GM21528 (cell line): ENCODE measurements at regions not wholly inside any gene's neighbourhood (a gene's known extent, or its start where the extent isn't known, plus 50 kb on each side); places are given as distances from the start of the nearest gene placed in this dataset.
A peak's percentile ranks its signal among the peaks of the same experiment; 100 is the strongest.
"Not testable (repeated sequence)": the region's sequence is repeated elsewhere in the genome, so short reads cannot be mapped to it uniquely, and the experiment has no call there.

ENCODE experiments used
- ATAC-seq: cut with Tn5 transposase; IDR thresholded peaks from one replicate; pipeline ENCODE4 v1.9.1; 2021; ENCODE audit warnings: mild to moderate bottlenecking, moderate library complexity; ENCODE audit not compliant: unreplicated experiment, low FRiP score

DNA sequence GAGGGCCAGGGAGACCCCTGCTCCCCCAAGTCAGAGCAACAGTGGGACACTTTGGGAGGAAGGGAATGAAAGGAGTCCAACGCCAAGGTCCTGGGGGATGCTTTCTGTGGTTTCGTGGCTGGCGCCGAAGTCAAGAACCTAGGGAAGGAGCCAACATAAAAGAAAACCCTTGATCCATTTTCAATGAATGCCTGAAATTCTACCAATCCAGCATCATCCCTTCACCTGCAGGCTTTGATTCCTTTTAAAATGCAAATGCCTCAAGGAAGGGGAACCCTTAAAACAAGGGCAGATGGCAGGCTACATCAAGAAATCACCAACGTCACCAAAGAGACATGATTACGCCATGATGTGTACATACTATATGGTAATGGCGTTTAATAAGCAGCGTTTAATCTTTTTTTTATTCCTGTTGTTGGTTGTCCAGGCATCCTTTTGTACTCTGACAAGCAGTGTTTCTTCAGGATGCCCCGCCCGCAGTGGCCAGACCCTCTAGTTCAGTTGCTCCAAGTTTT, 123.3 kb upstream of the SLC1A4 start:
- ATAC-seq = no peak

DNA sequence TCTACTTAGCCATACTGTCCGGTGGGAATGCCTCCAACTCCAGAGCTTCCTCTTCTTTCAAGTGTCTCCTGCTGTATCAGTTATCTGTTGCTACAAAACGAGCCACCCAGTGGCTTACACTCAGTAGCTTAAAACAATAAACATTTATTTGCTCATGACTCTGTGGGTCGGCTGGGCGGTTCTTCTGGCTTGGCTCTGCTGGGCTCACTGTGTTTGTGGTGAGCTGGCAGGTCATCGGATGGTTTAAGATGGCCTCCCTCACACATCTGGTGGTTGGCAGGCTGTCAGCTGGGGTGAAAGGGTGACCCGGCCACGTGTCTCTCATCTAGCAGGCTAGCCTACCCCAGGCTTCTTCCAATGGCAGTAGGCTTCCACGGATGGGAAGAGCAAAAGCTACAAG, 122.4 kb upstream of the SLC1A4 start:
- no peak for ATAC-seq

DNA sequence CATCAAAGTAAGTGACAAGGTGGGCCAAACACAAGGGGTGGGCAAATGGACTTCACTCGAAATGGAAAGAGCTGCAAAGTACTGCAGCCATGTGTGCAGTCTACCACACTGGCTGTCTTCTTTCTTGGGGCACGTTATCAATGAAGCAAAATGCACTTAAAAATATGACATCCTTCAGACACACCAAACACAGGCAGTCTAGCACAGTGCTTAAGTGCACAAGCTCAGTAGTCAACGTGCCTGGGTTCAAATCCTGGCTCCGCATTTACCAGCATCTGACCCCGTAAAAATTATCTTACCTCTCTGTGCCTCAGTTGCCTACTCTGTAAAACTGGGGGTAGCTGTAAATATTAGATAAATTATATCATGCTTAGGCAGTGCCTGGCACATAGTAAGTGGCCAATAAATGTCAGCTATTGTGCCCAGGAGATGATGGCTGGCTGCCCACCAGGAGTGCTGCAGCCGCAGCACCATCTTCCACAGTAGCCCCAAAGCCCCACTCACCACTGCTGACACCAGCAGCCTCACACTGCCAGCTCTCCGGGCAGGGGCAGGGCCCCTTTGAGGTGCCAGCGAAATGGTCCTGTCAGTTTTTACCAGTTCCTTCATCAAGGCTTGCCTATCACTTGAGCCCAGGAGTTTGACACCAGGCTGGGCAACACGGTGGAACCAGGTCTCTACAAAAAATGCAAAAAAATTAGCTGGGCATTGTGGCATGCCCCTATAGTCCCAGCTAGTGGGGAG, 121.8 kb upstream of the SLC1A4 start:
- ATAC-seq = no peak

DNA sequence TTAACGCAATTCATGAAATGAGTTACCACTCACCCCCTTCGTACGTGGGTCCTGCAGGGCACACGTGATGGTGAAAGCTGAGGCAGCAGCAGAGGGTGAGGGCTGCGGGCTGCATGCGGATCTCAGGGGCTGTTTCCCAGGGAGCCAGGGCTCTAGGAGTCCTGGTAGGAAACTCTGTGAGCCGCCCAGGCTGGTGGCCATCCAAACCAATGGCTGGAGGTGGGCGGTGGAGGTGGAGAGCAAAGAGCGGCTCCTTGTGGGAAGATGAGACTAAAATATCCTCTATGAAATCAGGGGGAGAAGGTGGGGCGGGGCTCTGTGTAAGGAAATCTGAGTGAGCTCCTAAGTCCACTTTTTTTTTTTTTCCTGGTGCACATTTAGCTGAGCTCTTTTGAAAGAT, 120.1 kb upstream of the SLC1A4 start:
- no peak for ATAC-seq

DNA sequence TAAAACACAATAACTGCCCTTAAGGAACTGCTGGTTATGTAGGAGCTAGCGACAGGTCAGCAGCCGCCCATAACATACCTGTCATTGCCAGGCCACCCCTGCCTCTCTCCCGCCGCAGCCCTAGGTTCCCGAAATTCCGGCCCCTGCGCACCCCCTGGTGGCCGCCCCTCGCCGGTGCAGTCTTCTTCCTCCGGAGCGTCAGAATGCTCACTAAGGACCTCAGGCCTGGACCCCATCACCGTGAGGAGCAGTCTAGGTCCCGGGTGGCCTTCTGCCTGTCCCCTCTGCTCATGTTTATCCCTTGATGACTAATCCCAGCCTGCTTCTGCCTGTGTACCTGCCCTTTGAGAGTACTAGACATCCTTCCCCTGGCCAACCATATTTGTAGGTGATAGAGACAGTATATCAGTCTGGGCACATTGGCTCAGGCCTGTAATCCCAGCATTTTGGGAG, 115.7 kb upstream of the SLC1A4 start:
- ATAC-seq = peak; percentile 67

DNA sequence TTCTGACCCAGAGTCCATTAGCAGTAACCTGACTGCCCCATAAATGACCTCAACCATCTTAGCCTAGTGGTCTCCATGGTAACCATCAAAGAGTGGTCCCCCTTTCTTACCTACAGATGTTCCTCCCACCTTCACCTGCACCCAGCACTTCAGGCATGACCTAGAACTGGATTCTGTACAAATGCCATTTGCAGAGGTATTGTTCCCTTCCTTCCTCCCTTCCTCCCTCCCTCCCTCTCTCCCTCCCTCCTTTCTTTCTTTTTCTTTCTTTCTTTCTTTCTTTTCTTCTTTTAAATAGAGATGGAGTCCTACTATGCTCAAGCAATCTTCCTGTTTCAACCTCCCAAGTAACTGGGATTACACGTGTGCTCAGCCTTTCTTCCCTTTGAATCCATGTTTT, 114.6 kb upstream of the SLC1A4 start:
- ATAC-seq = no peak

DNA sequence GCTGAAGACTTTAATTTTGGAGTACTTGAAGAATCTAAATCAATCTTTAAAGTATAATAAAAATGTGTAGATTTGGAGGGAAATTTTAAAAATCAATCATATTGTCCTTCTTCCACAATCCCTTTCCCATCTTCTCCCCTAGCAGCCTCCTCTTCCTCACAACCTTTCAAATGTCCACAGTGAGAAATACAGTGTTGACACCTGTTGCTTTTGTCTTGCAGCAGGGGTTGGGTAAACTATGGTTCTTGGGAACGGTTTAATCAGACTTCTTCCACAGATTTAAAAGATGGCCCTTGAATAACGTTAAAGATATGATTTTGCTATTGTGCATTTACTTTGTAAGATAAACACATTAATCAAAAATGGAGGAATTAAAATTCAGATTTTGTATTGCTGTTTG, 113.8 kb upstream of the SLC1A4 start:
- ATAC-seq = no peak

DNA sequence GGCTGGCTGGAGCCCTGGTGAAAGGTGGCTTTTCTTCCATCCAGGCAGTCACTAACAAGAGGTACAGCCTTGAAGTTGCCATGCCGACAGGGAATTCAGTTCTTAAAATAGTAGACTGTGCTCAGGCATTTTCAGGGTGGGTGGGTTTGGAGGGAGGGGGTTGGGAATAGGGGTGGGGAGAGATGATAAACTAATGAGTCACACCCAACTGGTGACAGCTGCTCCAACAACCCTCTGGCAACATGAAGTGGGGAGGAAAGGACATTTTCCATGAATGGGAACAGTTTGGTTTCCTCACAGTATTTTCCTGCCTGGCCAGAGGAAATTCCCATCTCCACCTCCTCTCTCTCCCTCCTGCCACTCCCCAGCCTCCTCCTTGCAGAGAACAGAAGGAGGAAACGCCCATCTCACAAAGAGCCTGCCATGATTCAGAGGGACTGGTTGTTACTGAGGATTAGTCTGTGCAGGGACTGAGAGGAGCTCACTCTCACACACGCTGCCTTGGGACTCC, 113.0 kb upstream of the SLC1A4 start:
- no peak for ATAC-seq

DNA sequence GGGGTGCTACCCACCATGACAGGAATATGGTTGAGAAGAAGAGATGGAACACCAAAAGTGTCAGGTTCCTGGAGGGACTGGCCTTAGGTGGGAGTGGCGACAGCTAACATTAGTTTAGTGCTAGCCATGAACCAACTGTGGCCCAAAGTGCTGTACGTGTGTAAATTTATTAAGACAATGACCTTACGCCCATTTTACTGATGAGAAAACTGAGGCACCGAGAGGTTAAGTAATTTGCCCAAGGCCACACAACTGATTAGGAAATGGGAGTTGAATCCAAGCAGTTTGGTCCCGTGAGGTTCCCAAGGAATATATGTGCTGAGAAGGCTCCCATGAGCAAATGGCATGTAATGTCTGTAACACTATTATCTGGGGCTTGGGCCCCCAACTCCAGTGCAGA, 109.5 kb upstream of the SLC1A4 start:
- no peak for ATAC-seq

DNA sequence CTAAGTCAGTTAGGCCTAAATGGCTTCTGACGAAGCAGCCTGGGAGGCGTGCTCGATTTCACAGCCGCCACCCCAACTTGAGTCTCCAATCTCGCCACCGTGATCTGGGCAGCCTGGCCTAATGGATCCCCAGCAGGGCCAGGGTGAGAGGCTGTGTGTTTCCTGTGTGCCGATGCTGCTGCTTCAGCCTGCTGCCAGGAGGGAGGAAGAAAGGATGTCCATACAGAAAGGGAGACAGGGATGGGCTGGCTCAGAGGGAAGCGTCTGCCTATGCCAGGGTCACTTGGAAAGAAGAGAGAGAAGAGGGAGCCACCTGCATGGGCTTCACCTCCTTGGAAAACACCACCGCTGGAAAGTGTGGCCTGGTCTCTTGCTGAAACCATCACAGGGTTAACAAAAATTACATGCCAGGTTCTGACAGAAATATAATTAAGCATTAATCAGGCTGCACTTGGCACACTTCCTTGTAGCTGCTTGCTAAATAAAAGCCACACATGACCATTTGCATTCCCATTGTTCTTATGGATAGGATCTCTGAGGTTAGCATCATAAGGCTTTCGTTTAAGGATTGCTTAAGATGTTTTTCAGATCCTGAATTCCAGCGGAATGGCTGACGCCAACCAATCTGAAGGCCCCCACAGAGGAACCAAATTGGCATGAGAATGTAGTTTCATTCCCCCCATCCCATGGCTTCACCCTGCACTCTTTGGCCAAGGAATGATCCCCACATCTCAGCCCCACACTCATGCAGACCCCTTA, 108.8 kb upstream of the SLC1A4 start:
- no peak for ATAC-seq

DNA sequence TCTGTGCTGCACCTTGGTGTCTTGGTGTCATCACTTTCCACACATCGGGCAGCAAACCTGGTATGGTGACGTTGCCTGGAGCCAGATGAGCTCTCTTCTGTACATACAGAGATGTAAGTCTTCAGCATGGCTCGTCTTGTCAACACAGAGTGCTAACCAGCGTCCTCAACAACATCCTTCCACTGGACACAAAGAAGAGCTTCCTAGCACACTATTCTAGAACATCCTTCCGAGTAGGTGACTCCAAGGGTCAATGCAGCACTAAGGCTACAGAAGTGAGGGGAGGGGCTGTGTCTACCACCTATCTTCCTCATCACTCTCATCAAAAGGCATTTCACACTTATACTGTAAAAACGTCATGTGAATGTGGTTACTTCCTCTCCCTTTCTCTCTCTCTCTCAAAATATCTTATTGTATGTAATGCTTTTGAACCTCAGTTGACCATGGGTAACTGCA, 108.1 kb upstream of the SLC1A4 start:
- no peak for ATAC-seq

DNA sequence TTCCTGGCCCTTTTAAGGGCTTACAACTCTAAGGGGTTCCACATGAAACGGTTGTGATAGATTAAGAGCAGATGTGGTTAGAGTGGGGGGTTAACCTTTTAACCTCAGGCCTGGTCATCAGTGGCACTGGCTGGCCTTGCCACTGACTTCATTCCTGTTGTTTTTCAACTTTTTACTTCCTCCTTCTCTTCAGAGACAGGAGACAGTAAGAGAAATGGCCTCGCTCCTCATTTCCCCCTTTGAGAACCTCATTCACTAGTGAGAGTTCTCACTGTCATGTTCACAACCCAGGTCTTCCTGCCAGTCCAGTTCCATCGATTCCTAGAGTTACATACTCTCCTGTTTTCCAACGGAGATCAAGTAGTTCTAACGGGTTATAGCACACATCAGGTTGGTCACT, 101.6 kb upstream of the SLC1A4 start:
- ATAC-seq = no peak

DNA sequence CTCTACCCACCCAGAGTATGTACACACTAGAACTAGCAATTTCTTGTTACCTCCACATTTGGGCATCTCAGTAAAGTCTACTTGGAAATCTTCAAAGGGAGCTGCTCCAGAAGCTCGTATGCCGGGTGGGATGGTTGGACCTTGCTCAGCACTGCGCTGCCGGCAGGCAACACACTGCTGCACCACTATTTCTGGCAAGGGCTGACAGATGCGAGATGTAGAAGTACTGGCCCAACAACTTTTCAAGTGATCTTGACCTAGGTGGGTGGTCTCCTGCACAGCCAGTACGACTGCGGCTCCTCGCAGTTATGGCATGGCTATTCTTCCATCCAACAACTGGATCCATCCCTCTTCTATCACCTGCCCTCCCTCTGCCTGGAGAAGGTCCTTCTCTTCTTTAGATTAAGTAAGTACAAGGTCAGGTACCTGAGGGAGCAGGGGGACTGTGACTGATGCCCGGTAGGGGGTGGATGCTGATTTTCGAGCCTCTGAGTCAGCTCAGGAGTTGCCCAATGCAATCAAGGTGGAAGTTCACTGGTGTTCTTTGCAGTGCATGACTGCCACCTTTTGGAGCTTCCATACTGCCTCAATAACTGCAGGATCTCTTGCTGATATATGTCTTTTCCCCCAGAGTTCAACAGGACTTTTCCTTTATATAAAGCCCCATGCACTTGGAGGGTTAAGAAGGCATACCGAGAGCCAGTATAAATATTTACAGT, 100.4 kb upstream of the SLC1A4 start:
- ATAC-seq = no peak

DNA sequence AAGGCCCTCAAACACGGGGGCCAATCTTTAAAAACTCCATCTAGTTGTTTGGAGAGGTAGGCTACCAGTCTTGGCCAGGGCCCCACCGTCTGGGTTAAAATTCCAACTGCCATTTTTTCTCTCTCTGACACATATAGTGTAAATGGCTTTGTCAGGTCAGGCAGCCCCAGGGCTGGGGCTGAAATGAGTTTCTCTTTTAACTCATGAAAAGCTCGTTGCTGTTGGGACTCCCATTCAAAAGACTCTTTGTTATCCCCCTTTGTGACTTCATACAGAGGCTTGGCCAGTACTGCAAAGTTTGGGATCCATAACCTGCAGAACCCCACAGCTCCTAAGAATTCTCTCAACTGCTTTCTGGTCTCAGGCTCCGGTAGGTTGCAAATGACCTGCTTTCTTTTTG, 99.4 kb upstream of the SLC1A4 start:
- no peak for ATAC-seq

DNA sequence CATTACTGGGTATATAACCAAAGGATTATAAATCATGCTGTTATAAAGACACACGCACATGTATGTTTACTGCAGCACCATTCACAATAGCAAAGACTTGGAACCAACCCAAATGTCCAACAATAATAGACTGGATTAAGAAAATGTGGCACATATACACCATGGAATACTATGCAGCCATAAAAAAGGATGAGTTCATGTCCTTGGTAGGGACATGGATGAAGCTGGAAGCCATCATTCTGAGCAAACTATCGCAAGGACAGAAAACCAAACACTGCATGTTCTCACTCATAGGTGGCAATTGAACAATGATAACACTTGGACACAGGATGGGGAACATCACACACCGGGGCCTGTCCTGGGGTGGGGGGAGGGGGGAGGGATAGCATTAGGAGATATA, 92.6 kb upstream of the SLC1A4 start:
- not testable (repeated sequence) for ATAC-seq

DNA sequence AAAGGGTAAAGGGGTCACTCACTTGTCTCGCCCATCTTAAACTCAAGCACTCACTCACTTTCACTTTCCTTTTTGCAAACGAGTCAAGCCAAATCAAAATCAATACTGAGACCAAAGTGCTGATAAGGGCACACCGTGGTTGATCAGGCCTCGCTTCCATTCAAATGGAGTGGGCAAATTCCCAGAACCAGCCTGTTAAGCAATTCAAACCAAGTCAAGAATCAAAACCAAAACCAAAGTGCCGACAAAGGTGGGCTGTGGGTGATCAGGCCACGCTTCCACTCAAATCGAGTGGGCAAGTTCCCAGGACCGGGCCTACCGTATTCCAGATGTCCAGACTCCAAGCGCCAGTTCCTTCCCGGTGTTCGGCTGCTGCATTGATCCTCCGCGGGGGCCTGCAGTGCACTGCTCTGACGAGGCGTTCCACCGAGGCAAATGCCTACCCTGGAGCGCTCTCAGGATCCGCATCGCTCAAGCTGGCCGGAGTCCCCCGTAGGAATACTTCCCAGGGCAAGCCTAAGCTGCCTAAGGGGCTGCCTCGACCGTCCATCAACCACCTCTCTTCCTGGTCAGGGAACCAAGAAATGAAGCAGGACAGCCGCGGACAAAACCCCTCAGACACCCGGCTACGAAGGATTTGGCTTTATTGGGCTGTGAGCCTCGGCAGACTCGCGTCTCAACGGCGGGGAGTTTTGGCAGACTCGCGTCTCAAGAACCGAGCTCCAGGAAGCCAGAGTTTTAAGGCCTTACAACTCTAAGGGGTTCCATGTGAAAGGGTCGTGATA, 89.9 kb upstream of the SLC1A4 start:
- ATAC-seq = no peak

DNA sequence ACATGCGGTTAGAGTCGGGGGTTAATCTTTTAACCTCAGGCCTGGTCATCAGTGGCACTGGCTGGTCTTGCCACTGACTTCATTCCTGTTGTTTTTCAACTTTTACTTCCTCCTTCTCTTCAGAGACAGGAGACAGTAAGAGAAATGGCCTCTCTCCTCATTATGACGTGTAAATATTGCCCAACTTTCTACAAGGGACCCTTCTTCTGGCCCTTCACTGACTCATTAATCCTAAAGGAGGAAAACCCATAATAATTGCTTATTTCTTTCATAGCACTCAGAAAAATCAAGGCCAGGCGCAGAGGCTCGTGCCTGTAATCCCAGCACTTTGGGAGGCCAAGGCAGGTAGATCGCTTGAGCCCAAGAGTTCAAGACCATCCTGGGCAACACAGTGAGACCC, 89.3 kb upstream of the SLC1A4 start:
- not testable (repeated sequence) for ATAC-seq

DNA sequence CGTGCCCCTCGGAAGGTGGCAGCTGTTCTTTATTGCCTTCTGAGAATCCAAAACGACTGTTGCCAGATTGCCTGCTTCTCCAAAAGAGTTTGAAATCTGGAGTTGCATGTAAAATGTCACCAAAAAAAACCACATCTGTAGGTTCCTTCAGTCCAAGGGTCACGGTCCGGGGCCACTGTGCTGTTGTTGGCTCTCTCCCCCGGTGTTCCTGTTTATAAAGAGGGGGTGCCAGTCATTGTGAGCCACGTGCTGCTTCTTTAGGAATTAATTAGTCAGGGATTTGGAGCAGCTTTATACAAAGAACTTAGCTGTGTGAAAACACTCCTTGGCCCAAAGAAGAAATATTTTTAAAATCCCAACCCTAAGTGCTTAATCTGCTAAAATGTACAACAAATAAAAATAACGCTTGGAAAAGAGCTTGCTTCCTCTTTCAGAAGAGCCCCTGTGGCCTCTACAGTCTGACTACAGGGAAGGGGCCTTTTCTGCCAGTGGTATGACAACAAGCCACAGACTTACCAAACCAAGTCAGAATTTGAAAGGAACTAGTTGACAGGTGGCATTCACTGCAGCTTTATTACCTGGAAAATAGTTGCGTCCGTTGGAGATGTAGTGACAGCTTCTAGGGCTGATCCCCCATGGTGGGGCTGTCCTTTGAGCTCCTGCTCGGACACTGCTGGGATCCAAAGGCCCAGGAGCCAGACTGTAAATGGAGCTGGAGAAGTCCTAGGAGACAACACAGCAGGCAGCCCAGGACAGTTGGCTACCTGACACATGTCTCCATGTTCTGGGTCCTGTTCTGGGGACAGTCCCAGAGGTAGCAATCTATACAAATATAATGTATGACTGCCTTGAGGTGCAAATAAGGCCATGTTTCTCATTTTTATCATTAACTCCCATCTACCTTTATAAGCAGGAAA, 84.5 kb upstream of the SLC1A4 start:
- ATAC-seq = no peak
